Keratinocyte (primary cell): ENCODE measurements at regions not wholly inside any gene's neighbourhood (a gene's known extent, or its start where the extent isn't known, plus 50 kb on each side); places are given as distances from the start of the nearest gene placed in this dataset.

Source experiments
- CTCF ChIP-seq, 3 experiments: IDR thresholded peaks in 1 of 3; conservative IDR thresholded peaks in 1 of 3; optimal IDR thresholded peaks in 1 of 3; 2 replicates in 2 of 3; 3 replicates in 1 of 3; pipeline versions ENCODE3 to v1.5.1; 2011; ENCODE audit warnings: low read length in 3 of 3, mild to moderate bottlenecking in 3 of 3, moderate library complexity in 2 of 3, control low read depth in 1 of 3, inconsistent platforms in 1 of 3; ENCODE audit not compliant: insufficient read depth in 2 of 3; ENCODE audit errors: extremely low read depth in 1 of 3
- EZH2 ChIP-seq: IDR thresholded peaks from one replicate; pipeline ENCODE4 v1.6.1; 2012; ENCODE audit warnings: inconsistent platforms, mild to moderate bottlenecking, low read length, moderate library complexity

- TF ChIP-seq CTCF (optimal IDR thresholded peaks at IDR 0.05 in 1 of 3, IDR thresholded peaks at IDR 0.05 in 1 of 3, conservative IDR thresholded peaks at IDR 0.05 in 1 of 3; ENCODE audit: extremely low read depth in 1 of 3, insufficient read depth in 2 of 3, low read length in 3 of 3) (no peak), EZH2 (no peak)
Observed at GRCh38 chr12:74953697-74954096, 255.9 kb downstream of the KCNC2 start.
